Liver (tissue), 8 donors: ENCODE measurements at regions not wholly inside any gene's neighbourhood (a gene's known extent, or its start where the extent isn't known, plus 50 kb on each side); places are given as distances from the start of the nearest gene placed in this dataset.

Experiments used
- DNase-seq: peaks from one replicate; pipeline ENCODE4 v3.0.0-alpha.2; 2017; ENCODE audit warnings: low spot score
- H3K27ac ChIP-seq, 2 donors: one replicate each; pipeline ENCODE4 v1.7.0; 2013; ENCODE audit warnings: inconsistent platforms in 2 of 2, low read length in 2 of 2, control low read depth in 1 of 2, low read depth in 1 of 2, mild to moderate bottlenecking in 1 of 2
- H3K27me3 ChIP-seq, 4 donors: one replicate each; pipeline versions ENCODE4 v1.6.1 to v1.7.0; 2013; ENCODE audit warnings: low read length in 3 of 4, inconsistent platforms in 1 of 4, mild to moderate bottlenecking in 1 of 4, moderate library complexity in 1 of 4; ENCODE audit not compliant: control insufficient read depth in 4 of 4, insufficient read depth in 4 of 4
- H3K36me3 ChIP-seq, 4 donors: one replicate each; pipeline versions ENCODE4 v1.6.1 to v1.7.0; 2013; ENCODE audit warnings: low read length in 3 of 4, mild to moderate bottlenecking in 3 of 4, low read depth in 1 of 4, moderate library complexity in 1 of 4; ENCODE audit not compliant: control insufficient read depth in 4 of 4, insufficient read depth in 3 of 4
- H3K4me1 ChIP-seq, 4 donors: one replicate each; pipeline versions ENCODE4 v1.6.1 to v1.7.0; 2013; ENCODE audit warnings: low read length in 3 of 4, mild to moderate bottlenecking in 3 of 4, moderate library complexity in 1 of 4; ENCODE audit not compliant: control insufficient read depth in 4 of 4, insufficient read depth in 4 of 4
- H3K4me3 ChIP-seq, 3 donors: one replicate each; pipeline versions ENCODE4 v1.6.1 to v1.7.0; 2013; ENCODE audit warnings: low read length in 3 of 3, control low read depth in 1 of 3, low read depth in 1 of 3, mild to moderate bottlenecking in 1 of 3
- H3K9ac ChIP-seq, 2 donors: one replicate each; pipeline ENCODE4 v1.7.0; 2013; ENCODE audit warnings: low read length in 2 of 2, mild to moderate bottlenecking in 2 of 2, moderate library complexity in 2 of 2, control low read depth in 1 of 2, low read depth in 1 of 2
- H3K9me3 ChIP-seq, 4 donors: one replicate each; pipeline versions ENCODE4 v1.6.1 to v1.7.0; 2013; ENCODE audit warnings: low read length in 3 of 4; ENCODE audit not compliant: control insufficient read depth in 4 of 4
- EGR1 ChIP-seq, 2 donors: IDR thresholded peaks; 2 replicates each; pipeline ENCODE4 v1.6.1; 2016 to 2018; ENCODE audit warnings: antibody characterized with exemption in 2 of 2, low read depth in 2 of 2
- FOXA1 ChIP-seq: IDR thresholded peaks from 2 replicates; pipeline ENCODE4 v1.6.1; 2016; ENCODE audit warnings: antibody characterized with exemption
- FOXA2 ChIP-seq: IDR thresholded peaks from 2 replicates; pipeline ENCODE4 v1.6.1; 2016; ENCODE audit warnings: antibody characterized with exemption
- GABPA ChIP-seq, 2 donors: IDR thresholded peaks in 1 of 2; conservative IDR thresholded peaks in 1 of 2; 2 replicates each; pipeline ENCODE4 v1.6.1; 2016; ENCODE audit warnings: antibody characterized with exemption in 2 of 2, mild to moderate bottlenecking in 1 of 2, moderate library complexity in 1 of 2
- HNF4A ChIP-seq, 2 donors: conservative IDR thresholded peaks; 2 replicates each; pipeline ENCODE4 v1.6.1; 2016; ENCODE audit warnings: antibody characterized with exemption in 2 of 2, mild to moderate bottlenecking in 2 of 2
- HNF4G ChIP-seq: IDR thresholded peaks from 2 replicates; pipeline ENCODE4 v1.6.1; 2016; ENCODE audit warnings: antibody characterized with exemption
- MAX ChIP-seq: IDR thresholded peaks from 2 replicates; pipeline ENCODE4 v1.6.1; 2016; ENCODE audit warnings: antibody characterized with exemption
- RAD21 ChIP-seq, 2 donors: IDR thresholded peaks; 2 replicates each; pipeline ENCODE4 v1.6.1; 2016; ENCODE audit warnings: antibody characterized with exemption in 2 of 2, mild to moderate bottlenecking in 2 of 2
- SP1 ChIP-seq: IDR thresholded peaks from 2 replicates; pipeline ENCODE4 v1.6.1; 2018; ENCODE audit warnings: antibody characterized with exemption, mild to moderate bottlenecking
- YY1 ChIP-seq: IDR thresholded peaks from 2 replicates; pipeline ENCODE4 v1.6.1; 2016; ENCODE audit warnings: antibody characterized with exemption, mild to moderate bottlenecking
- WGBS: extraction: QIAGEN DNeasy Blood & Tissue Kit; methylation state at CpG from one replicate; pipeline ENCODE4 v1.1.7; 2013; 5-methylcytosine and 5-hydroxymethylcytosine counted together
- TF ChIP-seq, protein P1 (sequence below): IDR thresholded peaks from 2 replicates; pipeline ENCODE4 v1.6.1; 2016; ENCODE audit warnings: antibody characterized with exemption
- TF ChIP-seq, protein P2 (sequence below): IDR thresholded peaks from 2 replicates; pipeline ENCODE4 v1.6.1; 2016; ENCODE audit warnings: antibody characterized with exemption, mild to moderate bottlenecking
- TF ChIP-seq, protein P3 (sequence below): fragments of 150-350 bp; IDR thresholded peaks from 2 replicates; pipeline ENCODE4 v1.5.1; 2017; ENCODE audit warnings: improper control_type of control experiment, low read depth, low read length; ENCODE audit not compliant: missing input control
- TF ChIP-seq, protein P4 (sequence below): IDR thresholded peaks from 2 replicates; pipeline ENCODE4 v1.6.1; 2016; ENCODE audit warnings: antibody characterized with exemption
- donor health status: healthy.
- donor health status: healthy.
- donor health status: healthy.
- donor health status: healthy.
- donor health status: healthy.

GRCh38 chr18:52237551-52237950 lies 102.4 kb upstream of the DCC start:
- H3K9me3 ChIP-seq, result no peaks in the 10 kb centered on the region
- DNase-seq, result no peak
- WGBS, result 88% methylated on average over 2 of the region's 2 CpGs
- no peaks in the 10 kb centered on the region for H3K36me3 ChIP-seq
- H3K4me3 ChIP-seq, result no peak overlapping the region
- H3K4me1 ChIP-seq, result no peaks in the 10 kb centered on the region
- H3K27me3 ChIP-seq, result peaks cover 0 to 5% (median 1%) of the 10 kb centered on the region in 4 donors
- no peak overlapping the region for H3K9ac ChIP-seq
- no peak overlapping the region for H3K27ac ChIP-seq
- TF ChIP-seq FOXA1 (no peak), GABPA (IDR thresholded peaks at IDR 0.05 in 1 of 2, conservative IDR thresholded peaks at IDR 0.05 in 1 of 2) (no peak), EGR1 (IDR thresholded peaks at IDR 0.05; ENCODE audit: low read depth in 2 of 2) (no peak), SP1 (no peak), RAD21 (IDR thresholded peaks at IDR 0.05) (no peak), MAX (no peak), FOXA2 (no peak), YY1 (no peak), HNF4A (conservative IDR thresholded peaks at IDR 0.05) (no peak), HNF4G (no peak)
- TF ChIP-seq, protein P1, sequence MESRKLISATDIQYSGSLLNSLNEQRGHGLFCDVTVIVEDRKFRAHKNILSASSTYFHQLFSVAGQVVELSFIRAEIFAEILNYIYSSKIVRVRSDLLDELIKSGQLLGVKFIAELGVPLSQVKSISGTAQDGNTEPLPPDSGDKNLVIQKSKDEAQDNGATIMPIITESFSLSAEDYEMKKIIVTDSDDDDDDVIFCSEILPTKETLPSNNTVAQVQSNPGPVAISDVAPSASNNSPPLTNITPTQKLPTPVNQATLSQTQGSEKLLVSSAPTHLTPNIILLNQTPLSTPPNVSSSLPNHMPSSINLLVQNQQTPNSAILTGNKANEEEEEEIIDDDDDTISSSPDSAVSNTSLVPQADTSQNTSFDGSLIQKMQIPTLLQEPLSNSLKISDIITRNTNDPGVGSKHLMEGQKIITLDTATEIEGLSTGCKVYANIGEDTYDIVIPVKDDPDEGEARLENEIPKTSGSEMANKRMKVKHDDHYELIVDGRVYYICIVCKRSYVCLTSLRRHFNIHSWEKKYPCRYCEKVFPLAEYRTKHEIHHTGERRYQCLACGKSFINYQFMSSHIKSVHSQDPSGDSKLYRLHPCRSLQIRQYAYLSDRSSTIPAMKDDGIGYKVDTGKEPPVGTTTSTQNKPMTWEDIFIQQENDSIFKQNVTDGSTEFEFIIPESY, result no peak
- TF ChIP-seq, protein P2, sequence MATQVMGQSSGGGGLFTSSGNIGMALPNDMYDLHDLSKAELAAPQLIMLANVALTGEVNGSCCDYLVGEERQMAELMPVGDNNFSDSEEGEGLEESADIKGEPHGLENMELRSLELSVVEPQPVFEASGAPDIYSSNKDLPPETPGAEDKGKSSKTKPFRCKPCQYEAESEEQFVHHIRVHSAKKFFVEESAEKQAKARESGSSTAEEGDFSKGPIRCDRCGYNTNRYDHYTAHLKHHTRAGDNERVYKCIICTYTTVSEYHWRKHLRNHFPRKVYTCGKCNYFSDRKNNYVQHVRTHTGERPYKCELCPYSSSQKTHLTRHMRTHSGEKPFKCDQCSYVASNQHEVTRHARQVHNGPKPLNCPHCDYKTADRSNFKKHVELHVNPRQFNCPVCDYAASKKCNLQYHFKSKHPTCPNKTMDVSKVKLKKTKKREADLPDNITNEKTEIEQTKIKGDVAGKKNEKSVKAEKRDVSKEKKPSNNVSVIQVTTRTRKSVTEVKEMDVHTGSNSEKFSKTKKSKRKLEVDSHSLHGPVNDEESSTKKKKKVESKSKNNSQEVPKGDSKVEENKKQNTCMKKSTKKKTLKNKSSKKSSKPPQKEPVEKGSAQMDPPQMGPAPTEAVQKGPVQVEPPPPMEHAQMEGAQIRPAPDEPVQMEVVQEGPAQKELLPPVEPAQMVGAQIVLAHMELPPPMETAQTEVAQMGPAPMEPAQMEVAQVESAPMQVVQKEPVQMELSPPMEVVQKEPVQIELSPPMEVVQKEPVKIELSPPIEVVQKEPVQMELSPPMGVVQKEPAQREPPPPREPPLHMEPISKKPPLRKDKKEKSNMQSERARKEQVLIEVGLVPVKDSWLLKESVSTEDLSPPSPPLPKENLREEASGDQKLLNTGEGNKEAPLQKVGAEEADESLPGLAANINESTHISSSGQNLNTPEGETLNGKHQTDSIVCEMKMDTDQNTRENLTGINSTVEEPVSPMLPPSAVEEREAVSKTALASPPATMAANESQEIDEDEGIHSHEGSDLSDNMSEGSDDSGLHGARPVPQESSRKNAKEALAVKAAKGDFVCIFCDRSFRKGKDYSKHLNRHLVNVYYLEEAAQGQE, result no peak
- TF ChIP-seq, protein P3, sequence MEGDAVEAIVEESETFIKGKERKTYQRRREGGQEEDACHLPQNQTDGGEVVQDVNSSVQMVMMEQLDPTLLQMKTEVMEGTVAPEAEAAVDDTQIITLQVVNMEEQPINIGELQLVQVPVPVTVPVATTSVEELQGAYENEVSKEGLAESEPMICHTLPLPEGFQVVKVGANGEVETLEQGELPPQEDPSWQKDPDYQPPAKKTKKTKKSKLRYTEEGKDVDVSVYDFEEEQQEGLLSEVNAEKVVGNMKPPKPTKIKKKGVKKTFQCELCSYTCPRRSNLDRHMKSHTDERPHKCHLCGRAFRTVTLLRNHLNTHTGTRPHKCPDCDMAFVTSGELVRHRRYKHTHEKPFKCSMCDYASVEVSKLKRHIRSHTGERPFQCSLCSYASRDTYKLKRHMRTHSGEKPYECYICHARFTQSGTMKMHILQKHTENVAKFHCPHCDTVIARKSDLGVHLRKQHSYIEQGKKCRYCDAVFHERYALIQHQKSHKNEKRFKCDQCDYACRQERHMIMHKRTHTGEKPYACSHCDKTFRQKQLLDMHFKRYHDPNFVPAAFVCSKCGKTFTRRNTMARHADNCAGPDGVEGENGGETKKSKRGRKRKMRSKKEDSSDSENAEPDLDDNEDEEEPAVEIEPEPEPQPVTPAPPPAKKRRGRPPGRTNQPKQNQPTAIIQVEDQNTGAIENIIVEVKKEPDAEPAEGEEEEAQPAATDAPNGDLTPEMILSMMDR, result no peak

GRCh38 chr18:52242711-52243110 lies 97.3 kb upstream of the DCC start:
- no peak overlapping the region for H3K27ac ChIP-seq
- H3K27me3 ChIP-seq, result peaks cover 0 to 5% (median 1%) of the 10 kb centered on the region in 4 donors
- TF ChIP-seq, protein P4, sequence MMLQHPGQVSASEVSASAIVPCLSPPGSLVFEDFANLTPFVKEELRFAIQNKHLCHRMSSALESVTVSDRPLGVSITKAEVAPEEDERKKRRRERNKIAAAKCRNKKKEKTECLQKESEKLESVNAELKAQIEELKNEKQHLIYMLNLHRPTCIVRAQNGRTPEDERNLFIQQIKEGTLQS, result no peak
- no peak for DNase-seq
- 85% methylated on average over 2 of the region's 2 CpGs for WGBS
- no peak overlapping the region for H3K9ac ChIP-seq
- H3K4me3 ChIP-seq, result no peak overlapping the region
- no peaks in the 10 kb centered on the region for H3K4me1 ChIP-seq
- peaks cover 0 to 4% (median 0%) of the 10 kb centered on the region in 4 donors for H3K9me3 ChIP-seq
- no peaks in the 10 kb centered on the region for H3K36me3 ChIP-seq
